GM23338 (cell line): ENCODE measurements at regions not wholly inside any gene's neighbourhood (a gene's known extent, or its start where the extent isn't known, plus 50 kb on each side); places are given as distances from the start of the nearest gene placed in this dataset.

Source experiments
- CREB1 ChIP-seq: fragments of 250-450 bp; sonication (Bioruptor Pico); IDR thresholded peaks from 2 replicates; pipeline ENCODE4 v1.5.0; 2020; ENCODE audit warnings: low read depth, mild to moderate bottlenecking, moderate library complexity
- CTCF ChIP-seq, 2 experiments: fragments of 200-600 bp in 1 of 2; sonication (generic) in 1 of 2; conservative IDR thresholded peaks; 2 replicates each; pipeline versions ENCODE4 v1.5.1 to v1.6.1; 2016 to 2017; ENCODE audit warnings: antibody characterized with exemption in 2 of 2, low read depth in 2 of 2, mild to moderate bottlenecking in 2 of 2, moderate library complexity in 1 of 2
- EZH2 ChIP-seq: fragments of 200-600 bp; sonication (generic); IDR thresholded peaks from one replicate; pipeline ENCODE4 v1.8.0; 2017; ENCODE audit warnings: antibody characterized with exemption, mild to moderate bottlenecking, low read depth; ENCODE audit not compliant: unreplicated experiment
- EZH2phosphoT487 ChIP-seq: fragments of 200-600 bp; sonication (generic); IDR thresholded peaks from one replicate; pipeline ENCODE4 v1.8.1; 2018; ENCODE audit warnings: antibody characterized with exemption; ENCODE audit not compliant: unreplicated experiment
- JUNB ChIP-seq: IDR thresholded peaks from one replicate; pipeline ENCODE4 v1.6.1; 2016; ENCODE audit warnings: antibody characterized with exemption; ENCODE audit not compliant: unreplicated experiment
- POLR2AphosphoS5 ChIP-seq: IDR thresholded peaks from 2 replicates; pipeline ENCODE4 v1.6.1; 2016; ENCODE audit warnings: antibody characterized with exemption, low read depth
- STAT1 ChIP-seq: IDR thresholded peaks from one replicate; pipeline ENCODE4 v1.6.1; 2016; ENCODE audit warnings: antibody characterized with exemption; ENCODE audit not compliant: unreplicated experiment
- TF ChIP-seq, protein P1 (sequence below): IDR thresholded peaks from one replicate; pipeline ENCODE4 v1.6.1; 2018; ENCODE audit warnings: antibody characterized with exemption; ENCODE audit not compliant: unreplicated experiment
- TF ChIP-seq, protein P2 (sequence below): fragments of 250-450 bp; sonication (Bioruptor Pico); IDR thresholded peaks from 2 replicates; pipeline ENCODE4 v1.5.0; 2020; ENCODE audit warnings: mild to moderate bottlenecking, moderate library complexity

- TF ChIP-seq CTCF (conservative IDR thresholded peaks at IDR 0.05; ENCODE audit: low read depth in 2 of 2) (no peak), EZH2phosphoT487 (no peak), EZH2 (no peak), CREB1 (no peak), POLR2AphosphoS5 (peak; percentile 30; the same call in 1 of the 2 replicates), JUNB (no peak), STAT1 (no peak)
- TF ChIP-seq, protein P1, sequence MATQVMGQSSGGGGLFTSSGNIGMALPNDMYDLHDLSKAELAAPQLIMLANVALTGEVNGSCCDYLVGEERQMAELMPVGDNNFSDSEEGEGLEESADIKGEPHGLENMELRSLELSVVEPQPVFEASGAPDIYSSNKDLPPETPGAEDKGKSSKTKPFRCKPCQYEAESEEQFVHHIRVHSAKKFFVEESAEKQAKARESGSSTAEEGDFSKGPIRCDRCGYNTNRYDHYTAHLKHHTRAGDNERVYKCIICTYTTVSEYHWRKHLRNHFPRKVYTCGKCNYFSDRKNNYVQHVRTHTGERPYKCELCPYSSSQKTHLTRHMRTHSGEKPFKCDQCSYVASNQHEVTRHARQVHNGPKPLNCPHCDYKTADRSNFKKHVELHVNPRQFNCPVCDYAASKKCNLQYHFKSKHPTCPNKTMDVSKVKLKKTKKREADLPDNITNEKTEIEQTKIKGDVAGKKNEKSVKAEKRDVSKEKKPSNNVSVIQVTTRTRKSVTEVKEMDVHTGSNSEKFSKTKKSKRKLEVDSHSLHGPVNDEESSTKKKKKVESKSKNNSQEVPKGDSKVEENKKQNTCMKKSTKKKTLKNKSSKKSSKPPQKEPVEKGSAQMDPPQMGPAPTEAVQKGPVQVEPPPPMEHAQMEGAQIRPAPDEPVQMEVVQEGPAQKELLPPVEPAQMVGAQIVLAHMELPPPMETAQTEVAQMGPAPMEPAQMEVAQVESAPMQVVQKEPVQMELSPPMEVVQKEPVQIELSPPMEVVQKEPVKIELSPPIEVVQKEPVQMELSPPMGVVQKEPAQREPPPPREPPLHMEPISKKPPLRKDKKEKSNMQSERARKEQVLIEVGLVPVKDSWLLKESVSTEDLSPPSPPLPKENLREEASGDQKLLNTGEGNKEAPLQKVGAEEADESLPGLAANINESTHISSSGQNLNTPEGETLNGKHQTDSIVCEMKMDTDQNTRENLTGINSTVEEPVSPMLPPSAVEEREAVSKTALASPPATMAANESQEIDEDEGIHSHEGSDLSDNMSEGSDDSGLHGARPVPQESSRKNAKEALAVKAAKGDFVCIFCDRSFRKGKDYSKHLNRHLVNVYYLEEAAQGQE: no peak
- TF ChIP-seq, protein P2, sequence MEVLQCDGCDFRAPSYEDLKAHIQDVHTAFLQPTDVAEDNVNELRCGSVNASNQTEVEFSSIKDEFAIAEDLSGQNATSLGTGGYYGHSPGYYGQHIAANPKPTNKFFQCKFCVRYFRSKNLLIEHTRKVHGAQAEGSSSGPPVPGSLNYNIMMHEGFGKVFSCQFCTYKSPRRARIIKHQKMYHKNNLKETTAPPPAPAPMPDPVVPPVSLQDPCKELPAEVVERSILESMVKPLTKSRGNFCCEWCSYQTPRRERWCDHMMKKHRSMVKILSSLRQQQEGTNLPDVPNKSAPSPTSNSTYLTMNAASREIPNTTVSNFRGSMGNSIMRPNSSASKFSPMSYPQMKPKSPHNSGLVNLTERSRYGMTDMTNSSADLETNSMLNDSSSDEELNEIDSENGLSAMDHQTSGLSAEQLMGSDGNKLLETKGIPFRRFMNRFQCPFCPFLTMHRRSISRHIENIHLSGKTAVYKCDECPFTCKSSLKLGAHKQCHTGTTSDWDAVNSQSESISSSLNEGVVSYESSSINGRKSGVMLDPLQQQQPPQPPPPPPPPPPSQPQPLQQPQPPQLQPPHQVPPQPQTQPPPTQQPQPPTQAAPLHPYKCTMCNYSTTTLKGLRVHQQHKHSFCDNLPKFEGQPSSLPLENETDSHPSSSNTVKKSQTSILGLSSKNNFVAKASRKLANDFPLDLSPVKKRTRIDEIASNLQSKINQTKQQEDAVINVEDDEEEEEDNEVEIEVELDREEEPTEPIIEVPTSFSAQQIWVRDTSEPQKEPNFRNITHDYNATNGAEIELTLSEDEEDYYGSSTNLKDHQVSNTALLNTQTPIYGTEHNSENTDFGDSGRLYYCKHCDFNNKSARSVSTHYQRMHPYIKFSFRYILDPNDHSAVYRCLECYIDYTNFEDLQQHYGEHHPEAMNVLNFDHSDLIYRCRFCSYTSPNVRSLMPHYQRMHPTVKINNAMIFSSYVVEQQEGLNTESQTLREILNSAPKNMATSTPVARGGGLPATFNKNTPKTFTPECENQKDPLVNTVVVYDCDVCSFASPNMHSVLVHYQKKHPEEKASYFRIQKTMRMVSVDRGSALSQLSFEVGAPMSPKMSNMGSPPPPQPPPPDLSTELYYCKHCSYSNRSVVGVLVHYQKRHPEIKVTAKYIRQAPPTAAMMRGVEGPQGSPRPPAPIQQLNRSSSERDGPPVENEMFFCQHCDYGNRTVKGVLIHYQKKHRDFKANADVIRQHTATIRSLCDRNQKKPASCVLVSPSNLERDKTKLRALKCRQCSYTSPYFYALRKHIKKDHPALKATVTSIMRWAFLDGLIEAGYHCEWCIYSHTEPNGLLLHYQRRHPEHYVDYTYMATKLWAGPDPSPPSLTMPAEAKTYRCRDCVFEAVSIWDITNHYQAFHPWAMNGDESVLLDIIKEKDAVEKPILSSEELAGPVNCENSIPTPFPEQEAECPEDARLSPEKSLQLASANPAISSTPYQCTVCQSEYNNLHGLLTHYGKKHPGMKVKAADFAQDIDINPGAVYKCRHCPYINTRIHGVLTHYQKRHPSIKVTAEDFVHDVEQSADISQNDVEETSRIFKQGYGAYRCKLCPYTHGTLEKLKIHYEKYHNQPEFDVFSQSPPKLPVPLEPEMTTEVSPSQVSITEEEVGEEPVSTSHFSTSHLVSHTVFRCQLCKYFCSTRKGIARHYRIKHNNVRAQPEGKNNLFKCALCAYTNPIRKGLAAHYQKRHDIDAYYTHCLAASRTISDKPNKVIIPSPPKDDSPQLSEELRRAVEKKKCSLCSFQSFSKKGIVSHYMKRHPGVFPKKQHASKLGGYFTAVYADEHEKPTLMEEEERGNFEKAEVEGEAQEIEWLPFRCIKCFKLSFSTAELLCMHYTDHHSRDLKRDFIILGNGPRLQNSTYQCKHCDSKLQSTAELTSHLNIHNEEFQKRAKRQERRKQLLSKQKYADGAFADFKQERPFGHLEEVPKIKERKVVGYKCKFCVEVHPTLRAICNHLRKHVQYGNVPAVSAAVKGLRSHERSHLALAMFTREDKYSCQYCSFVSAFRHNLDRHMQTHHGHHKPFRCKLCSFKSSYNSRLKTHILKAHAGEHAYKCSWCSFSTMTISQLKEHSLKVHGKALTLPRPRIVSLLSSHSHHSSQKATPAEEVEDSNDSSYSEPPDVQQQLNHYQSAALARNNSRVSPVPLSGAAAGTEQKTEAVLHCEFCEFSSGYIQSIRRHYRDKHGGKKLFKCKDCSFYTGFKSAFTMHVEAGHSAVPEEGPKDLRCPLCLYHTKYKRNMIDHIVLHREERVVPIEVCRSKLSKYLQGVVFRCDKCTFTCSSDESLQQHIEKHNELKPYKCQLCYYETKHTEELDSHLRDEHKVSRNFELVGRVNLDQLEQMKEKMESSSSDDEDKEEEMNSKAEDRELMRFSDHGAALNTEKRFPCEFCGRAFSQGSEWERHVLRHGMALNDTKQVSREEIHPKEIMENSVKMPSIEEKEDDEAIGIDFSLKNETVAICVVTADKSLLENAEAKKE (CRISPR knock-in tag): no peak
Measured at GRCh38 chrX:122244080-122244479, 940.0 kb upstream of the GRIA3 start.
